DND-41 (cell line): ENCODE measurements at regions not wholly inside any gene's neighbourhood (a gene's known extent, or its start where the extent isn't known, plus 50 kb on each side); places are given as distances from the start of the nearest gene placed in this dataset.

ENCODE experiments used
- ATAC-seq: fragments of 200-7000 bp; cut with Tn5 transposase; 3 replicates; pipeline ENCODE4 v1.9.1; 2021; ENCODE audit warnings: low read depth; ENCODE audit not compliant: insufficient read depth
- DNase-seq: peaks from one replicate; pipeline ENCODE4 v3.0.0-alpha.2; 2020
- H2AFZ ChIP-seq: 2 replicates; pipeline ENCODE4 v1.6.0; 2012; ENCODE audit warnings: low read depth, low read length
- H3K27ac ChIP-seq: 2 replicates; pipeline ENCODE4 v1.5.1; 2012; ENCODE audit warnings: low read length, inconsistent platforms
- H3K27me3 ChIP-seq: fragments of 200-600 bp; sonication (generic); 2 replicates; pipeline ENCODE4 v1.6.0; 2012; ENCODE audit warnings: low read length, mild to moderate bottlenecking, inconsistent platforms; ENCODE audit not compliant: insufficient read depth, poor library complexity
- H3K36me3 ChIP-seq: 2 replicates; pipeline ENCODE4 v1.5.1; 2012; ENCODE audit warnings: low read length, inconsistent platforms; ENCODE audit not compliant: insufficient read depth
- H3K4me1 ChIP-seq: 2 replicates; pipeline ENCODE4 v1.5.1; 2012; ENCODE audit warnings: mild to moderate bottlenecking, low read length; ENCODE audit not compliant: insufficient read depth
- H3K4me2 ChIP-seq: 2 replicates; pipeline ENCODE4 v1.6.0; 2012; ENCODE audit warnings: mild to moderate bottlenecking, moderate library complexity, low read length, inconsistent platforms; ENCODE audit not compliant: insufficient read depth
- H3K4me3 ChIP-seq, 2 experiments: fragments of 200-600 bp in 1 of 2; shearing (Covaris generic) in 1 of 2; 2 replicates each; pipeline ENCODE4 v1.5.1; 2012 to 2016; ENCODE audit warnings: inconsistent platforms in 2 of 2, low read length in 2 of 2, mild to moderate bottlenecking in 2 of 2, low read depth in 1 of 2, moderate library complexity in 1 of 2
- H3K79me2 ChIP-seq: 2 replicates; pipeline ENCODE4 v1.6.0; 2012; ENCODE audit warnings: low read length, inconsistent platforms; ENCODE audit not compliant: insufficient read depth
- H3K9ac ChIP-seq: 2 replicates; pipeline ENCODE4 v1.6.0; 2012; ENCODE audit warnings: low read depth, mild to moderate bottlenecking, inconsistent platforms, low read length, moderate library complexity
- H3K9me3 ChIP-seq: 2 replicates; pipeline ENCODE4 v1.5.1; 2012; ENCODE audit warnings: low read length, moderate library complexity, mild to moderate bottlenecking, inconsistent platforms; ENCODE audit not compliant: insufficient read depth, severe bottlenecking
- H4K20me1 ChIP-seq: 2 replicates; pipeline ENCODE4 v1.6.0; 2012; ENCODE audit warnings: low read length; ENCODE audit not compliant: insufficient read depth
- EZH2 ChIP-seq: IDR thresholded peaks from 3 replicates; pipeline ENCODE4 v1.6.1; 2012; ENCODE audit warnings: borderline replicate concordance, low read depth, mild to moderate bottlenecking, moderate library complexity, low read length, inconsistent platforms; ENCODE audit not compliant: severe bottlenecking
- TF ChIP-seq, protein P1 (sequence below): IDR thresholded peaks from 2 replicates; pipeline ENCODE4 v1.5.1; 2012; ENCODE audit warnings: borderline replicate concordance, low read length, moderate library complexity, mild to moderate bottlenecking; ENCODE audit not compliant: poor library complexity, severe bottlenecking; ENCODE audit errors: extremely low read depth

- DNase-seq (no peak), ATAC-seq (no peak)
- Histone ChIP-seq H3K79me2 (no peaks in the 10 kb centered on the region), H4K20me1 (no peaks in the 10 kb centered on the region), H3K36me3 (no peaks in the 10 kb centered on the region), H3K4me1 (no peaks in the 10 kb centered on the region), H3K27me3 (no peaks in the 10 kb centered on the region), H2AFZ (no peak overlapping the region), H3K9ac (no peak overlapping the region), H3K27ac (no peak overlapping the region), H3K9me3 (no peaks in the 10 kb centered on the region), H3K4me3 (no peak overlapping the region), H3K4me2 (no peak overlapping the region)
- TF ChIP-seq, protein P1, sequence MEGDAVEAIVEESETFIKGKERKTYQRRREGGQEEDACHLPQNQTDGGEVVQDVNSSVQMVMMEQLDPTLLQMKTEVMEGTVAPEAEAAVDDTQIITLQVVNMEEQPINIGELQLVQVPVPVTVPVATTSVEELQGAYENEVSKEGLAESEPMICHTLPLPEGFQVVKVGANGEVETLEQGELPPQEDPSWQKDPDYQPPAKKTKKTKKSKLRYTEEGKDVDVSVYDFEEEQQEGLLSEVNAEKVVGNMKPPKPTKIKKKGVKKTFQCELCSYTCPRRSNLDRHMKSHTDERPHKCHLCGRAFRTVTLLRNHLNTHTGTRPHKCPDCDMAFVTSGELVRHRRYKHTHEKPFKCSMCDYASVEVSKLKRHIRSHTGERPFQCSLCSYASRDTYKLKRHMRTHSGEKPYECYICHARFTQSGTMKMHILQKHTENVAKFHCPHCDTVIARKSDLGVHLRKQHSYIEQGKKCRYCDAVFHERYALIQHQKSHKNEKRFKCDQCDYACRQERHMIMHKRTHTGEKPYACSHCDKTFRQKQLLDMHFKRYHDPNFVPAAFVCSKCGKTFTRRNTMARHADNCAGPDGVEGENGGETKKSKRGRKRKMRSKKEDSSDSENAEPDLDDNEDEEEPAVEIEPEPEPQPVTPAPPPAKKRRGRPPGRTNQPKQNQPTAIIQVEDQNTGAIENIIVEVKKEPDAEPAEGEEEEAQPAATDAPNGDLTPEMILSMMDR = no peak
- no peak for TF ChIP-seq EZH2
These were observed 59.5 kb upstream of the SLC7A1 start for GRCh38 chr13:29654843-29655547.

- Histone ChIP-seq H3K9ac (no peak overlapping the region), H3K9me3 (no peaks in the 10 kb centered on the region), H2AFZ (no peak overlapping the region), H3K4me1 (no peaks in the 10 kb centered on the region), H3K4me3 (no peak overlapping the region), H3K27ac (no peak overlapping the region), H4K20me1 (no peaks in the 10 kb centered on the region), H3K79me2 (no peaks in the 10 kb centered on the region), H3K4me2 (no peak overlapping the region), H3K36me3 (no peaks in the 10 kb centered on the region), H3K27me3 (no peaks in the 10 kb centered on the region)
- no peak for ATAC-seq
- no peak for DNase-seq
- TF ChIP-seq, protein P1 = no peak
- no peak for TF ChIP-seq EZH2
These were observed 58.9 kb upstream of the SLC7A1 start for GRCh38 chr13:29654384-29654783.

- H3K4me2 ChIP-seq = no peak overlapping the region
- H4K20me1 ChIP-seq = no peaks in the 10 kb centered on the region
- peaks cover 4% of the 10 kb centered on the region for H3K9me3 ChIP-seq
- no peaks in the 10 kb centered on the region for H3K27me3 ChIP-seq
- H3K79me2 ChIP-seq = no peaks in the 10 kb centered on the region
- no peak overlapping the region for H3K4me3 ChIP-seq
- H3K36me3 ChIP-seq = no peaks in the 10 kb centered on the region
- TF ChIP-seq, protein P1 = no peak
- no peak for TF ChIP-seq EZH2
- no peak overlapping the region for H3K27ac ChIP-seq
- H3K4me1 ChIP-seq = no peaks in the 10 kb centered on the region
- H3K9ac ChIP-seq = no peak overlapping the region
- DNase-seq (no peak), ATAC-seq (no peak)
- no peak overlapping the region for H2AFZ ChIP-seq
These were observed 53.3 kb upstream of the SLC7A1 start for GRCh38 chr13:29648760-29649159.
